SU-DHL-6 (cell line): ENCODE measurements at regions not wholly inside any gene's neighbourhood (a gene's known extent, or its start where the extent isn't known, plus 50 kb on each side); places are given as distances from the start of the nearest gene placed in this dataset.

ENCODE experiments used
- CTCF ChIP-seq: fragments of 200-600 bp; sonication (generic); IDR thresholded peaks from one replicate; pipeline ENCODE4 v1.5.1; 2017; ENCODE audit warnings: antibody characterized with exemption, mild to moderate bottlenecking, low read length, moderate library complexity; ENCODE audit not compliant: insufficient read depth, poor library complexity, severe bottlenecking
- EZH2phosphoT487 ChIP-seq: fragments of 200-600 bp; sonication (generic), shearing (Covaris generic); conservative IDR thresholded peaks from 2 replicates; pipeline ENCODE4 v1.6.1; 2018; ENCODE audit warnings: mild to moderate bottlenecking, antibody characterized with exemption, low read length, moderate library complexity, mixed read lengths

- TF ChIP-seq CTCF, result no peak
- no peak for TF ChIP-seq EZH2phosphoT487
These were observed 91.3 kb downstream of the METRNL start for GRCh38 chr17:83170571-83171260.
